Lung (tissue), 11 donors: ENCODE measurements at regions not wholly inside any gene's neighbourhood (a gene's known extent, or its start where the extent isn't known, plus 50 kb on each side); places are given as distances from the start of the nearest gene placed in this dataset.
"Not testable (repeated sequence)": the region's sequence is repeated elsewhere in the genome, so short reads cannot be mapped to it uniquely, and the experiment has no call there.

Experiments
- ATAC-seq: fragments of 200-7000 bp; cut with Tn5 transposase; one replicate; pipeline ENCODE4 v1.9.1; 2020; ENCODE audit warnings: moderate number of reproducible peaks; ENCODE audit not compliant: insufficient read depth, low FRiP score
- DNase-seq, 3 donors: peaks; one replicate each; pipeline ENCODE4 v3.0.0-alpha.2; 2013 to 2017
- H3K27ac ChIP-seq, 2 donors: one replicate each; pipeline ENCODE4 v1.5.1; 2013; ENCODE audit warnings: mild to moderate bottlenecking in 2 of 2, moderate library complexity in 2 of 2, control low read depth in 1 of 2, inconsistent platforms in 1 of 2, low read depth in 1 of 2, low read length in 1 of 2
- H3K27me3 ChIP-seq, 3 donors: one replicate each; pipeline ENCODE4 v1.5.1; 2013; ENCODE audit warnings: low read length in 2 of 3; ENCODE audit not compliant: control insufficient read depth in 3 of 3, insufficient read depth in 3 of 3
- H3K36me3 ChIP-seq, 4 donors: one replicate each; pipeline ENCODE4 v1.5.1; 2013; ENCODE audit warnings: low read length in 4 of 4, mild to moderate bottlenecking in 1 of 4, moderate library complexity in 1 of 4; ENCODE audit not compliant: control insufficient read depth in 4 of 4, insufficient read depth in 4 of 4
- H3K4me1 ChIP-seq, 5 donors: one replicate each; pipeline ENCODE4 v1.5.1; 2013; ENCODE audit warnings: low read length in 5 of 5, mild to moderate bottlenecking in 2 of 5, moderate library complexity in 1 of 5; ENCODE audit not compliant: control insufficient read depth in 5 of 5, insufficient read depth in 5 of 5
- H3K4me3 ChIP-seq: one replicate; pipeline ENCODE4 v1.5.1; 2013; ENCODE audit warnings: mild to moderate bottlenecking, control low read depth, moderate library complexity
- H3K9ac ChIP-seq, 2 donors: one replicate each; pipeline ENCODE4 v1.5.1; 2013; ENCODE audit warnings: low read length in 2 of 2, control low read depth in 1 of 2; ENCODE audit not compliant: insufficient read depth in 1 of 2
- H3K9me3 ChIP-seq, 4 donors: one replicate each; pipeline ENCODE4 v1.5.1; 2013; ENCODE audit warnings: low read length in 3 of 4, mild to moderate bottlenecking in 1 of 4, moderate library complexity in 1 of 4; ENCODE audit not compliant: control insufficient read depth in 4 of 4, insufficient read depth in 3 of 4
- CTCF ChIP-seq: IDR thresholded peaks from 2 replicates; pipeline ENCODE4 v1.5.1; 2012; ENCODE audit warnings: mild to moderate bottlenecking; ENCODE audit errors: control extremely low read depth, extremely low read depth
- WGBS, 2 donors: extraction: QIAGEN DNeasy Blood & Tissue Kit; methylation state at CpG; one replicate each; pipeline ENCODE4 v1.1.7; 2013; 5-methylcytosine and 5-hydroxymethylcytosine counted together
- donor health status: control.
- donor health status: control.
- donor health status: Bipolar disorder and iron deficiency.
- donor health status: healthy.
- donor health status: DM: yes; HTN: yes; CAD: no.

GRCh38 chr9:135409286-135410200, 70.0 kb upstream of the PPP1R26 start:
- no peak overlapping the region for H3K27ac ChIP-seq
- no peaks in the 10 kb centered on the region for H3K36me3 ChIP-seq
- no peaks in the 10 kb centered on the region for H3K4me1 ChIP-seq
- H3K9me3 ChIP-seq, result peaks cover 0 to 4% (median 0%) of the 10 kb centered on the region in 4 donors
- peaks cover 0 to 4% (median 0%) of the 10 kb centered on the region in 3 donors for H3K27me3 ChIP-seq
- no peak for ATAC-seq
- no peak overlapping the region for H3K4me3 ChIP-seq
- TF ChIP-seq CTCF, result no peak
- DNase-seq, result no peak
- WGBS, 2 donors, result 80 to 81% methylated on average over 27 to 30 of the region's 30 CpGs
- no peak overlapping the region for H3K9ac ChIP-seq

GRCh38 chr9:135410421-135410820, 69.2 kb upstream of the PPP1R26 start:
- 90 to 91% methylated on average over 7 of the region's 7 CpGs for WGBS, 2 donors
- no peak for TF ChIP-seq CTCF
- no peaks in the 10 kb centered on the region for H3K36me3 ChIP-seq

GRCh38 chr9:135410831-135411473, 68.6 kb upstream of the PPP1R26 start:
- ATAC-seq (no peak), DNase-seq (no peak)
- TF ChIP-seq CTCF, result no peak
- Histone ChIP-seq H3K9me3 (peaks cover 0 to 4% (median 0%) of the 10 kb centered on the region in 4 donors), H3K36me3 (no peaks in the 10 kb centered on the region), H3K4me3 (no peak overlapping the region), H3K9ac (no peak overlapping the region), H3K27ac (no peak overlapping the region), H3K4me1 (peaks cover 0 to 6% (median 0%) of the 10 kb centered on the region in 5 donors), H3K27me3 (peaks cover 0 to 4% (median 0%) of the 10 kb centered on the region in 3 donors)
- WGBS, 2 donors, result 78 to 81% methylated on average over 20 of the region's 20 CpGs

More at GRCh38 chr9:135410421-135410820, 69.2 kb upstream of the PPP1R26 start:
- Histone ChIP-seq H3K4me1 (peaks cover 0 to under 1% (median 0%) of the 10 kb centered on the region in 5 donors), H3K9me3 (peaks cover 0 to 4% (median 0%) of the 10 kb centered on the region in 4 donors), H3K27me3 (peaks cover 0 to 4% (median 0%) of the 10 kb centered on the region in 3 donors), H3K27ac (no peak overlapping the region), H3K4me3 (no peak overlapping the region), H3K9ac (no peak overlapping the region)
- no peak for DNase-seq
- ATAC-seq, result no peak

- peaks cover 0 to 12% (median 6%) of the 10 kb centered on the region in 5 donors for H3K4me1 ChIP-seq
- not testable (repeated sequence) for H3K27me3 ChIP-seq, H3K36me3 ChIP-seq, ATAC-seq, DNase-seq, H3K9me3 ChIP-seq, H3K4me3 ChIP-seq, H3K9ac ChIP-seq, H3K27ac ChIP-seq
- 95 to 97% methylated on average over 7 of the region's 7 CpGs for WGBS, 2 donors
Measured at GRCh38 chr9:135411605-135412004, 68.0 kb upstream of the PPP1R26 start.
